Fibroblast of lung (primary cell): ENCODE measurements at regions not wholly inside any gene's neighbourhood (a gene's known extent, or its start where the extent isn't known, plus 50 kb on each side); places are given as distances from the start of the nearest gene placed in this dataset.

ENCODE experiments used
- DNase-seq, 2 donors: peaks; one replicate each; pipeline versions ENCODE4 v3.0.0 to v3.0.0-alpha.2; 2010; ENCODE audit warnings: low read depth in 2 of 2
- H2AFZ ChIP-seq: 2 replicates; pipeline ENCODE4 v1.5.1; 2012; ENCODE audit warnings: low read length, control low read depth, inconsistent platforms
- H3K27ac ChIP-seq: 2 replicates; pipeline ENCODE4 v1.5.1; 2011; ENCODE audit warnings: low read length, control low read depth; ENCODE audit not compliant: insufficient read depth
- H3K27me3 ChIP-seq: 2 replicates; pipeline ENCODE4 v1.5.1; 2011; ENCODE audit warnings: mild to moderate bottlenecking, low read length; ENCODE audit not compliant: control insufficient read depth, insufficient read depth
- H3K36me3 ChIP-seq: 2 replicates; pipeline ENCODE4 v1.5.1; 2011; ENCODE audit warnings: low read length; ENCODE audit not compliant: control insufficient read depth, insufficient read depth
- H3K4me1 ChIP-seq: 2 replicates; pipeline ENCODE4 v1.5.1; 2011; ENCODE audit warnings: low read length; ENCODE audit not compliant: control insufficient read depth, insufficient read depth; ENCODE audit errors: extremely low read depth
- H3K4me2 ChIP-seq: 2 replicates; pipeline ENCODE4 v1.5.1; 2011; ENCODE audit warnings: low read length, control low read depth; ENCODE audit not compliant: insufficient read depth; ENCODE audit errors: extremely low read depth
- H3K4me3 ChIP-seq, 4 experiments: fragments of 200-600 bp in 1 of 4; sonication (generic) in 1 of 4; replicated peaks in 1 of 4; 2 replicates each; pipeline ENCODE4 v1.5.1; 2011 to 2016; ENCODE audit warnings: low read length in 4 of 4, low read depth in 3 of 4, mild to moderate bottlenecking in 3 of 4, control low read depth in 2 of 4, inconsistent platforms in 1 of 4, mixed read lengths in 1 of 4; ENCODE audit not compliant: insufficient read depth in 1 of 4; ENCODE audit errors: control extremely low read depth in 1 of 4
- H3K79me2 ChIP-seq: 2 replicates; pipeline ENCODE4 v1.5.1; 2012; ENCODE audit warnings: mild to moderate bottlenecking, low read length, inconsistent platforms; ENCODE audit not compliant: control insufficient read depth, insufficient read depth
- H3K9ac ChIP-seq: 2 replicates; pipeline ENCODE4 v1.5.1; 2011; ENCODE audit warnings: mild to moderate bottlenecking, low read length, control low read depth; ENCODE audit not compliant: insufficient read depth
- H3K9me3 ChIP-seq: 2 replicates; pipeline ENCODE4 v1.5.1; 2012; ENCODE audit warnings: low read depth, low read length; ENCODE audit not compliant: control insufficient read depth, insufficient read depth
- H4K20me1 ChIP-seq: 2 replicates; pipeline ENCODE4 v1.5.1; 2011; ENCODE audit warnings: low read length; ENCODE audit not compliant: control insufficient read depth, insufficient read depth; ENCODE audit errors: extremely low read depth
- EZH2 ChIP-seq: IDR thresholded peaks from 2 replicates; pipeline ENCODE4 v1.5.1; 2012; ENCODE audit warnings: low read length, control low read depth, mild to moderate bottlenecking; ENCODE audit errors: missing control alignments
- TF ChIP-seq, protein P1 (sequence below), 2 donors: IDR thresholded peaks in 1 of 2; conservative IDR thresholded peaks in 1 of 2; 1 replicate in 1 of 2; 2 replicates in 1 of 2; pipeline ENCODE4 v1.5.1; 2011 to 2012; ENCODE audit warnings: low read length in 2 of 2, control low read depth in 1 of 2, inconsistent platforms in 1 of 2, low read depth in 1 of 2, mild to moderate bottlenecking in 1 of 2

DNA sequence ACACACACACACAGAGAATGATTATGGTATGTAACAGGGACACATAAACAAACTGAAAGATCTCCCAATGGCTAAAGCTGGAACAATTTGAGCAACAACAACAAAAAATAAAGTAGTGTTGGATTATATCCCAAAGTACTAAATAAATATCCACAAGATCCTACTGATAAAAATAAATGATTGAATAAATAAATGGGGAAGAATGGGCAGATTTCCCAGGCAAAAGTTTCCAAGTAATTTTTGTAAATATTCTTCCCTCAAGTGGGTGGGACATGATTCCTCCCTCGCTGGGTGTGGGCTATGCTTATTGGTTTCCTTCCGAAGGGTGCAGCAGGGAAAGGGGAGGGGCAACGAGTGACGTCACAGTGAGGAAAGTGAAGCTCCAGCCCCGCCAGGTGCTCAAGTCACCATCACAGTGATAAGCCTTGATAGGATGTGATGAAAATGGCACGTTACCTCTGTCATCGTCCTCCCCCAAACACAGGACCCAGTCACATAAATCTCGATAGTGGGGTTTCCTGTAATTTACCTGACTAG lies 295.3 kb downstream of the DRD1 start:
- TF ChIP-seq EZH2: no peak
- TF ChIP-seq, protein P1, sequence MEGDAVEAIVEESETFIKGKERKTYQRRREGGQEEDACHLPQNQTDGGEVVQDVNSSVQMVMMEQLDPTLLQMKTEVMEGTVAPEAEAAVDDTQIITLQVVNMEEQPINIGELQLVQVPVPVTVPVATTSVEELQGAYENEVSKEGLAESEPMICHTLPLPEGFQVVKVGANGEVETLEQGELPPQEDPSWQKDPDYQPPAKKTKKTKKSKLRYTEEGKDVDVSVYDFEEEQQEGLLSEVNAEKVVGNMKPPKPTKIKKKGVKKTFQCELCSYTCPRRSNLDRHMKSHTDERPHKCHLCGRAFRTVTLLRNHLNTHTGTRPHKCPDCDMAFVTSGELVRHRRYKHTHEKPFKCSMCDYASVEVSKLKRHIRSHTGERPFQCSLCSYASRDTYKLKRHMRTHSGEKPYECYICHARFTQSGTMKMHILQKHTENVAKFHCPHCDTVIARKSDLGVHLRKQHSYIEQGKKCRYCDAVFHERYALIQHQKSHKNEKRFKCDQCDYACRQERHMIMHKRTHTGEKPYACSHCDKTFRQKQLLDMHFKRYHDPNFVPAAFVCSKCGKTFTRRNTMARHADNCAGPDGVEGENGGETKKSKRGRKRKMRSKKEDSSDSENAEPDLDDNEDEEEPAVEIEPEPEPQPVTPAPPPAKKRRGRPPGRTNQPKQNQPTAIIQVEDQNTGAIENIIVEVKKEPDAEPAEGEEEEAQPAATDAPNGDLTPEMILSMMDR (conservative IDR thresholded peaks at IDR 0.05 in 1 of 2, IDR thresholded peaks at IDR 0.05 in 1 of 2; ENCODE audit: low read depth in 1 of 2, low read length in 2 of 2): no peak
- Histone ChIP-seq H2AFZ (no peak overlapping the region), H3K4me1 (no peaks in the 10 kb centered on the region), H4K20me1 (no peaks in the 10 kb centered on the region), H3K4me3 (no peak overlapping the region), H3K9ac (no peak overlapping the region), H3K79me2 (no peaks in the 10 kb centered on the region), H3K4me2 (no peak overlapping the region), H3K27me3 (no peaks in the 10 kb centered on the region), H3K9me3 (no peaks in the 10 kb centered on the region), H3K27ac (no peak overlapping the region), H3K36me3 (no peaks in the 10 kb centered on the region)
- peak in 1 of 2 donors; percentile 12 for DNase-seq

DNA sequence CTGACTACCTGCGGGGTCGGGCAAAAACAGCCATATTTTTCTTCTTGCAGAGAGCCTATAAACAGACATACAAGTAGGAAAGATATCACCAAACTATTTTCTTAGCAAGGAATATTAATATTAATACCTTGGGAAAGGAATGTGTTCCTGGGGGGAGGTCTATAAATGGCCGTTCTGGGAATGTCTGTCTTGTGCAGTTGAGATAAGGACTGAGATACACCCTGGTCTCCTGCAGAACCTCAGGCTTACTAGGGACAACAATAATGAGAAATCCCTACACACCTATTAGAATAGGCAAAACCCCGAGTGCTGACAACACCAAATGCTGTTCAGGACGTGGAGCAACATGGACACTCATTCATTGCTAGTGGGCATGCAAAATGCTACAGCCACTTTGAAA lies 297.2 kb downstream of the DRD1 start:
- no peak overlapping the region for H2AFZ ChIP-seq
- no peaks in the 10 kb centered on the region for H4K20me1 ChIP-seq
- H3K9ac ChIP-seq: no peak overlapping the region
- TF ChIP-seq, protein P1 (conservative IDR thresholded peaks at IDR 0.05 in 1 of 2, IDR thresholded peaks at IDR 0.05 in 1 of 2; ENCODE audit: low read depth in 1 of 2, low read length in 2 of 2): no peak
- TF ChIP-seq EZH2: no peak
- H3K4me2 ChIP-seq: no peak overlapping the region
- no peaks in the 10 kb centered on the region for H3K36me3 ChIP-seq
- no peak overlapping the region for H3K27ac ChIP-seq
- no peak for DNase-seq
- H3K9me3 ChIP-seq: no peaks in the 10 kb centered on the region
- no peaks in the 10 kb centered on the region for H3K4me1 ChIP-seq
- H3K79me2 ChIP-seq: no peaks in the 10 kb centered on the region
- H3K27me3 ChIP-seq: no peaks in the 10 kb centered on the region
- no peak overlapping the region for H3K4me3 ChIP-seq

DNA sequence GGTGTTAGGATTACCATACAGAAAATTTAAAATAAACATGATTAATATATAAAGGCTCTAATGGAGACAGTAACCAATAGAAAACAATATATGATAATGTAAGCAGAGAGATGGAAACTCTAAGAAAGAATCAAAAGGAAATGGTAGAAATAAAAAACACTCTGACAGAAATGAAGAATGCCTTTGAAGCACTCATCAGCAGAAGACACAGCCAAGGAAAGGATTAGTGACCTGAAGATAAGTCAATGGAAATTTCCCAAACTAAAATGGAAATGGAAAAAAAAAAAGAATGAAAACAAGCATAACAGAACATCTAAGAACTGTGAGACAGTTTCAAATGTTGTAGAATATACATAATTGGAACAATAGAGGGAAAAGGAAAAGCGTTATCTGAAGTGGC lies 302.6 kb downstream of the DRD1 start:
- no peaks in the 10 kb centered on the region for H3K27me3 ChIP-seq
- no peak overlapping the region for H3K4me2 ChIP-seq
- no peak overlapping the region for H3K9ac ChIP-seq
- no peak for TF ChIP-seq EZH2
- TF ChIP-seq, protein P1 (conservative IDR thresholded peaks at IDR 0.05 in 1 of 2, IDR thresholded peaks at IDR 0.05 in 1 of 2; ENCODE audit: low read depth in 1 of 2, low read length in 2 of 2): no peak
- no peak overlapping the region for H3K4me3 ChIP-seq
- H3K79me2 ChIP-seq: no peaks in the 10 kb centered on the region
- no peaks in the 10 kb centered on the region for H3K36me3 ChIP-seq
- no peaks in the 10 kb centered on the region for H3K9me3 ChIP-seq
- H2AFZ ChIP-seq: no peak overlapping the region
- no peak overlapping the region for H3K27ac ChIP-seq
- H4K20me1 ChIP-seq: no peaks in the 10 kb centered on the region
- no peaks in the 10 kb centered on the region for H3K4me1 ChIP-seq
- DNase-seq: no peak
